T follicular helper cell (primary cell): ENCODE measurements at regions not wholly inside any gene's neighbourhood (a gene's known extent, or its start where the extent isn't known, plus 50 kb on each side); places are given as distances from the start of the nearest gene placed in this dataset.
"Not testable (repeated sequence)": the region's sequence is repeated elsewhere in the genome, so short reads cannot be mapped to it uniquely, and the experiment has no call there.

Experiments used
- DNase-seq: peaks from one replicate; pipeline ENCODE4 v3.0.0-alpha.2; 2020; ENCODE audit warnings: low read depth

- no peak for DNase-seq
Measured at GRCh38 chr13:71214821-71215220, 652.2 kb downstream of the DACH1 start.

GRCh38 chr13:71214357-71214756 is 652.6 kb downstream of the DACH1 start:
- no peak for DNase-seq

GRCh38 chr13:71213252-71213821 is 653.7 kb downstream of the DACH1 start:
- DNase-seq = no peak

GRCh38 chr13:71210861-71211260 is 656.1 kb downstream of the DACH1 start:
- no peak for DNase-seq

GRCh38 chr13:71209217-71209616 is 657.8 kb downstream of the DACH1 start:
- no peak for DNase-seq

- not testable (repeated sequence) for DNase-seq
Measured at GRCh38 chr13:71184583-71184982, 682.4 kb downstream of the DACH1 start.

- not testable (repeated sequence) for DNase-seq
Measured at GRCh38 chr13:71183352-71183751, 683.7 kb downstream of the DACH1 start.

GRCh38 chr13:71171740-71172139 is 695.3 kb downstream of the DACH1 start:
- DNase-seq = no peak

- no peak for DNase-seq
Measured at GRCh38 chr13:71169180-71169579, 697.8 kb downstream of the DACH1 start.

- DNase-seq = no peak
Measured at GRCh38 chr13:71156550-71156949, 710.5 kb downstream of the DACH1 start.

- no peak for DNase-seq
Measured at GRCh38 chr13:71149498-71150363, 717.3 kb downstream of the DACH1 start.

- no peak for DNase-seq
Measured at GRCh38 chr13:71149046-71149445, 718.0 kb downstream of the DACH1 start.

GRCh38 chr13:71148396-71148795 is 718.6 kb downstream of the DACH1 start:
- DNase-seq = no peak

GRCh38 chr13:71144883-71145282 is 722.1 kb downstream of the DACH1 start:
- DNase-seq = no peak

- DNase-seq = no peak
Measured at GRCh38 chr13:71137101-71137500, 729.9 kb downstream of the DACH1 start.

GRCh38 chr13:71124230-71124629 is 742.8 kb downstream of the DACH1 start:
- no peak for DNase-seq

GRCh38 chr13:71118779-71119364 is 748.1 kb downstream of the DACH1 start:
- no peak for DNase-seq

- DNase-seq = no peak
Measured at GRCh38 chr13:71117920-71118319, 749.1 kb downstream of the DACH1 start.

GRCh38 chr13:71115301-71115700 is 751.7 kb downstream of the DACH1 start:
- no peak for DNase-seq

GRCh38 chr13:71096421-71096820 is 770.6 kb downstream of the DACH1 start:
- DNase-seq = no peak

- DNase-seq = no peak
Measured at GRCh38 chr13:71090990-71091389, 776.0 kb downstream of the DACH1 start.

GRCh38 chr13:71089056-71089455 is 777.9 kb downstream of the DACH1 start:
- no peak for DNase-seq

- DNase-seq = no peak
Measured at GRCh38 chr13:71087432-71087831, 779.6 kb downstream of the DACH1 start.
